ENCODE measurements at regions not wholly inside any gene's neighbourhood (a gene's known extent, or its start where the extent isn't known, plus 50 kb on each side); places are given as distances from the start of the nearest gene placed in this dataset.

GRCh38 chr1:60581455-60582220 lies 500.7 kb upstream of the NFIA start:
- Mint-ChIP-seq H3K27me3 (ENCODE audit: low read depth) (no peaks in the 10 kb centered on the region; the same call in 1 of the 2 replicates), H3K4me1 (no peaks in the 10 kb centered on the region), H3K36me3 (ENCODE audit: insufficient read depth in 1 of 3, low read depth in 3 of 3) (peaks cover 3 to 12% (median 9%) of the 10 kb centered on the region in 3 experiments; a peak in 6 of 7 replicates), H3K9me3 (peaks cover 22 to 26% of the 10 kb centered on the region in 2 experiments), H3K4me3 (no peak overlapping the region), H3K27ac (no peak overlapping the region)
- Histone ChIP-seq H3K23ac (ENCODE audit: insufficient read length, low read depth, low read length) (no peak overlapping the region), H3T11ph (ENCODE audit: low read length) (no peak overlapping the region), H2BK120ac (ENCODE audit: low read depth, low read length, poor library complexity, severe bottlenecking) (no peak overlapping the region), H3K79me1 (ENCODE audit: insufficient read depth, low read depth, low read length, poor library complexity, severe bottlenecking) (no peaks in the 10 kb centered on the region), H4K20me1 (ENCODE audit: control insufficient read depth, insufficient read depth, insufficient read length) (no peaks in the 10 kb centered on the region), H3K4me2 (ENCODE audit: insufficient read depth, insufficient read length, low read length) (no peak overlapping the region), H2BK15ac (ENCODE audit: low read depth, low read length) (no peak overlapping the region), H4K8ac (replicated peaks; ENCODE audit: insufficient read length, low read depth, low read length) (no peak overlapping the region), H2BK20ac (ENCODE audit: low read depth, low read length, poor library complexity, severe bottlenecking) (no peak overlapping the region), H3K4ac (ENCODE audit: low read depth, low read length) (no peak overlapping the region), H2BK12ac (ENCODE audit: insufficient read length, low read depth, low read length) (no peak overlapping the region), H3K23me2 (ENCODE audit: insufficient read length, low read depth, low read length, poor library complexity, severe bottlenecking) (no peaks in the 10 kb centered on the region), H3K79me2 (ENCODE audit: insufficient read depth, low read length) (no peaks in the 10 kb centered on the region), H3K27ac (ENCODE audit: insufficient read length, low read depth, low read length) (no peak overlapping the region), H2AK5ac (ENCODE audit: insufficient read length, low read length) (no peak overlapping the region), H3K4me1 (ENCODE audit: insufficient read depth, low read length) (no peaks in the 10 kb centered on the region), H2BK5ac (ENCODE audit: insufficient read length, low read length) (no peak overlapping the region), H3K9me3 (ENCODE audit: control insufficient read depth, low read depth, low read length) (peaks cover 6% of the 10 kb centered on the region), H4K91ac (ENCODE audit: insufficient read length, low read depth, low read length) (no peak overlapping the region), H3K18ac (ENCODE audit: insufficient read length, low read depth, low read length) (no peak overlapping the region), H3K27me3 (ENCODE audit: insufficient read depth, low read length) (no peaks in the 10 kb centered on the region), H3K56ac (ENCODE audit: insufficient read length, low read depth, low read length) (no peak overlapping the region), H4K5ac (ENCODE audit: insufficient read length, low read depth, low read length) (no peak overlapping the region), H3K14ac (ENCODE audit: insufficient read depth, low read length) (no peak overlapping the region), H3K9ac (ENCODE audit: extremely low read depth, insufficient read length, low read length) (no peak overlapping the region), H2AFZ (ENCODE audit: low read length) (no peak overlapping the region)
- no peak for TF ChIP-seq CTCF (conservative IDR thresholded peaks at IDR 0.05)
- DNase-seq: no peak
- no CpG with 5 or more reads among the region's 7 CpGs for WGBS (ENCODE audit: extremely low coverage, insufficient read length, low lambda C conversion rate)
